ENCODE measurements at regions not wholly inside any gene's neighbourhood (a gene's known extent, or its start where the extent isn't known, plus 50 kb on each side); places are given as distances from the start of the nearest gene placed in this dataset.
A peak's percentile ranks its signal among the peaks of the same experiment; 100 is the strongest.

DNA sequence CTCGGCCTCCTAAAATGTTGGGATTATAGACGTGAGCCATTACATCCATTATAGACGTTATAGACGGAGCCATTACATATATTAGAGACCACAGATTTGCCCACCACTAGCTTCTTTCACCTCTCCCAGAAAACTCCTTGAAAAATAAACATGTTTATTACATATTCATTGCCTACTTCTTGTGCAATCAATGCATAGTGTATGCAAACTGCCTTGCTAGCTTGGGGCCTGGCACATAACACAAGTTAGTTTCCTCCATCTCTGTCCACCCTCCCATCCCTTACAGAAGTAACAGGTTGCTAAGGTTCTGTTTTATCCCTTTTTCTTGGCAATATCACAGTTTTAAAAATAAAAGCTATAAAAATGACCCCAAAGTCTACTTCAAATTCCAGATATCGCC, 66.4 kb upstream of the KRR1 start:
- in situ Hi-C loops (cut with HindIII; ENCODE audit: low pct_unique_long_range_greater_than_20kb, low sequenced_read_pairs): no loop called here
- no peak for DNase-seq (ENCODE audit: low read depth, low spot score)

DNA sequence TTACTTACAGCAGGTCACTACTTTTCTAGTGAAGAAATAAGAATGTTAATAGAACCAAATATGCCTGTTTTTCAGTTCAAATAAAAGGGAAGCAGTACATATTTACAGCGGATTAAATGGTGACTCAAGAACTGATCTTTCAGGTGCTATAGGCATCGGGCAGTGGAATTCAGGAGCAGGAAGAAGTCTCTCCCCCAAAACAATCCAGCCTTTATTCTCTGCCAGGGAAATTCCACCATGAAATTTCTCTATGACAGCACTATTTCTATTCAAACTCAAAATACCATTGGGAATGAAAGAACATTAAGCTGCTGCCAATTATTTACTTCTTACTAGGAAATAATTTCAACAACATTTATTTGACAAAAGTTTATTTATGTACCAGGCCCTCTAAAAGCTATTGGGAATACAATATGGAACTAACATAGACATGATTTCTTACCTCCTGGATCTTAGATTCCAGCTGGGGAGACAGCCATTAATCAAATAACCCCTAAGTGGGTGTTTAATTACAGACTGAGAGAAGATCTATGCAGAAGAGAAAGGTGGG, 60.3 kb upstream of the KRR1 start:
- DNase-seq (ENCODE audit: low read depth, low spot score): peak; percentile 90
- in situ Hi-C loops (cut with HindIII; ENCODE audit: low pct_unique_long_range_greater_than_20kb, low sequenced_read_pairs): no loop called here

DNA sequence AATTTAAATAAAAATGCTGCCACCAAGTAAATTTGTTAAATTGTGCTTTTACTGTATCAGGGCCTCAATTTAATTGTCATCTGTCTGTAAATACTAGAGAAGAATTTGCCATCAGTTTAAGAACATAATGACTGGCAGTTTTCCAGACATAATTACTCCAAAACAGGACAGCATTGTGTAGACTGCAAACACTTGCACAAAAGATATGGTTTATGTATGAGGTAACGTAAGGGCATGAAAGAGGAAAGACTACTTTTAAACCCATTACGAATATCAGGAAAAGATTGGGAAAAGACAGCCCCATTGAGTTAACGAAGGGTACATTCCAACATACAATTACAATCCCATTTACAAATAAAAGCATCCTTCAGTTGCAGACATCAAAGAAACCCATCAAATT, 59.8 kb upstream of the KRR1 start:
- in situ Hi-C loops (cut with HindIII; ENCODE audit: low pct_unique_long_range_greater_than_20kb, low sequenced_read_pairs): no loop called here
- DNase-seq (ENCODE audit: low read depth, low spot score): peak; percentile 90

DNA sequence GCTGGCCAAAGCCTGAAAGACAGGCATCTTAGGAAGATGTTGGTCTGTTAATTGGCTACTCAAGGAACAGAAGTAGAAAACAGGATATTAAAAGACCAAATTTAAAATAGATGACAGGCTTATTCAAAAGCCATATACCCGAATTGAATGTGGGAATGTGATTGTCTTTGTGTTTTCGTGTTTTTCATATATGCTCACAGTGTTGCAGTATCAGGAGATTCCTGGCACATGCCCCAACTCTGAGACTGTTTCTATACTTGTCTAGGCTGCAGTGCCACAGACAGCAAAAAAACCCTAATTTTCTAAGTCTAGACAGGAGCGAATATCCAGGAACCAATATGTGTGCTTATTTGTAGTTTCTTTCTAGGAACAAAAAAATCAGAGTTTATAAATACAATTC, 57.4 kb upstream of the KRR1 start:
- in situ Hi-C loops (cut with HindIII; ENCODE audit: low pct_unique_long_range_greater_than_20kb, low sequenced_read_pairs): no loop called here
- DNase-seq (ENCODE audit: low read depth, low spot score): no peak

DNA sequence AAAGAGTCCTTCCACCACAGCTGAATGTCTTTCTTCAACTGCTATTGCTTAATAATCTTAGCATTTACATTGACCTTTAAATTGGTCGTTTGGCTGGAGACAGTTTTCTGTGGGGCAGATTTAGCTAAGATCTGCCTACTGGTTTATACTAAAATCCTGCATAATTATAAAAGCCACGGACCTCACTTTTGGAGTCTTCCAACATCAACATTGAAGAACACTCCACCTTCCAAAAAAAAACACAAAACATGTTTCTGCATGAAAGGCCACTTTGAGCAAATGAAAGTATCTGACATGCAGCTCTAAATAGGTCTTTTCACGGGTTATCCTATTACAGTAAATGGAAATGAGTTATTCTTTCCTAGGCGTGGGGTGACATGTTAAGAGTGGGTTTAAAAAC, 57.0 kb upstream of the KRR1 start:
- in situ Hi-C loops (cut with HindIII; ENCODE audit: low pct_unique_long_range_greater_than_20kb, low sequenced_read_pairs): no loop called here
- DNase-seq (ENCODE audit: low read depth, low spot score): peak; percentile 65

DNA sequence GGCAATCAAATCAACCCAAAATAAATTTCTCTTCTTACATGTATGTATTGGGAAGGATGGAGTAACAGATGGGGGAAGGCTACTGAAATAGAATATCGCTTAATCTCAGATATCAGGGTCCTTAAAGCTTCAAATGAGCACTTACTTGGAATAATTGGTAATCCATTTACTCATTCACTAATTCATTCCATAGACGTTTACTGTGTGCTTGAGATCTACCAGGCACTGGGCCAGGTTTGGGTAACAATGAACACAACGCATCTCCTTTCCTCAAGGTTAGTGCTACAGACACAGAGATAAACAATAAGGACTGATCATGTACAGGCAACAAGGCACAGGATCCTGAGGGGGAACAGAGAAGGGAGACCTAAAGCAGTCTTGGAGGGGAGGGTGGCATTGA, 54.4 kb upstream of the KRR1 start:
- no peak for DNase-seq (ENCODE audit: low read depth, low spot score)
- in situ Hi-C loops (cut with HindIII; ENCODE audit: low pct_unique_long_range_greater_than_20kb, low sequenced_read_pairs): no loop called here

DNA sequence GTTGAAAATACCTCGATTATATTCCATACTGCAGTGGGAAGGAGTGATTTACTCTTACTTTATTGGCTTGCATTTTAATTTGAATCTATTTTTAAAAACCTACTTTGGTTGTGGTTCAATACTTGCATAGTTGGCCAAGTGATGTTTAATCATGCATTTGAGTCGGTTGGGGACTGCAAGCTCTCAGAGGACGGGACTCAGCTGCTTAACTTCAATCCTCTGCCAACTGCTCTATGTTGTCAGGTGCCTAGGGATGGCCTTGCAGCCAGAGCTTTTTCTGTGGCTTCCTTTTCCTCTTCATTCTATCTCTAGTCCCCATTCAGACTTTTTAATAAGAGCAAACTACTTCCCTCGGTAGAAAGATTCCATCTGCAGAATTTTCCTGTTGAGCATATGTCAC, 53.4 kb upstream of the KRR1 start:
- DNase-seq (ENCODE audit: low read depth, low spot score): no peak
- in situ Hi-C loops (cut with HindIII; ENCODE audit: low pct_unique_long_range_greater_than_20kb, low sequenced_read_pairs): no loop called here

DNA sequence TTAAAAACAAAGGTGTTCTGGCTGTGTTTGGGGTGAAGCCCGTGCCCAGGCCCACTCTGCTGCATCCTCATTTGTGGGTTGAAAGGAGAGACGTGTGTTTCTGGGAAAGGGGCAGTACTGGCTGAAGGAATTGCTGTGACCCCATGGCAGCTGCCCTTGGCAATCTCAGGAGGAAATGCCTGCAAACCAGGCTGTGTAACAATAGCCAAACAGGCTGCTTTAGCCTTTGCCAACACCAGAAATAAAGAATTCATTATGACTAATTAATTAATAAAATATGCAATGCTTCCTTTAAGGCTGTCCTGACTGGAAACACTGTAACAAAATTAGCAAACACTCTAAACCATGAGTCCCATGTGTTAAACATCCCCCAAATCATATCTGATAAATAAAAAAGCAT, 53.0 kb upstream of the KRR1 start:
- in situ Hi-C loops (cut with HindIII; ENCODE audit: low pct_unique_long_range_greater_than_20kb, low sequenced_read_pairs): no loop called here
- DNase-seq (ENCODE audit: low read depth, low spot score): no peak

DNA sequence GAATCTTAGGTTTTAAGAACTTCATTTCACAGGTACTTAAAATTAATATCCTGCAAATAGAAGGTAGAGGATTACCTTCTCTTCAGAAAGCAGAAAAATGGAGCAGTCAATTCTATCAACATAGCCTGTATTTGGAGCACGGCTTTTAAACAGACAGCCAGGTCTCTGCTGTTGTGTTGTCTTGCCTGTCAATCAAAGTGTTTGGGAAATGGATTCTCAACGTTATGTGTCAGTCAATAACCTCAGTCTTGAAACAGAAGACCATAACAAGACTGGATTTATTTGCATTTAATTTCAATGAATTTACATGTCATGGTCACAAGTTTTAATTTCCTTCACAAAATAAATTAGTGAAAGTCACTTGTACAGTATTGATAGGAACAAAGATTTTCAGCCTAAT, 51.9 kb upstream of the KRR1 start:
- no peak for DNase-seq (ENCODE audit: low read depth, low spot score)
- in situ Hi-C loops (cut with HindIII; ENCODE audit: low pct_unique_long_range_greater_than_20kb, low sequenced_read_pairs): no loop called here

DNA sequence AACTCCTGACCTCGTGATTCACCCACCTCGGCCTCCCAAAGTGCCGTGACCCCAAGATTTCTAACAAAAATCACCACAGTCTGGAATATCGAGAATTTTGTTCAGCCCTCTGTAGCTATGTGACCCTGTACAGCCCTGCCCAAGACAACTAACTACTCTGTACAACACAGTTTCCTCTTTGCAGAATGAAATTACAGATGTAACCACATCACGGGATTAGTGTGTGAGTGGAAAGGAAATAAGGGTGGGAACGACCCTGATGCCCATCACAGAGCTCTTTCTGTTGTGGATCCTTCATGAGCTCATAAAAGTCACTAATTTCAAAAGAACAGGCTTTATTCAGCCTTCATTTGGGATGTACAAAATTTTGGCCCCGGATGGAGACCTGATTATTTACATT, 50.5 kb upstream of the KRR1 start:
- in situ Hi-C loops (cut with HindIII; ENCODE audit: low pct_unique_long_range_greater_than_20kb, low sequenced_read_pairs): no loop called here
- peak; percentile 98 for DNase-seq (ENCODE audit: low read depth, low spot score)

Small RNAs in the stretch of these regions (small RNA-seq; reads per million reads assigned to genes)
- 0 reads per million in 2 experiments for gene AC011611.1
- 0 reads per million in 2 experiments for gene AC011611.6
- 0 reads per million in 2 experiments for gene RF00156
- gene RN7SL734P: 0 to 0.10 reads per million in 2 experiments
